Upper lobe of left lung (tissue), 4 donors: ENCODE measurements at regions not wholly inside any gene's neighbourhood (a gene's known extent, or its start where the extent isn't known, plus 50 kb on each side); places are given as distances from the start of the nearest gene placed in this dataset.

Experiments used
- CTCF ChIP-seq, 6 experiments: fragments of 450-650 bp in 4 of 6; fragments of 200-600 bp in 2 of 6; sonication (generic) in 2 of 6; IDR thresholded peaks; one replicate each; pipeline ENCODE4 v1.5.1; 2016 to 2019; ENCODE audit warnings: antibody characterized with exemption in 6 of 6
- EP300 ChIP-seq, 4 donors: sonication (generic); formaldehyde crosslinking; IDR thresholded peaks; one replicate each; pipeline ENCODE4 v1.5.1; 2017; ENCODE audit warnings: antibody characterized with exemption in 4 of 4, control low read depth in 2 of 4
- POLR2A ChIP-seq, 4 donors: fragments of 450-650 bp; IDR thresholded peaks; one replicate each; pipeline ENCODE4 v1.5.1; 2016 to 2017; ENCODE audit warnings: antibody characterized with exemption in 4 of 4, mild to moderate bottlenecking in 2 of 4
- POLR2AphosphoS5 ChIP-seq, 2 donors: sonication (generic); formaldehyde crosslinking; IDR thresholded peaks; one replicate each; pipeline ENCODE4 v1.5.1; 2017; ENCODE audit warnings: antibody characterized with exemption in 2 of 2

DNA sequence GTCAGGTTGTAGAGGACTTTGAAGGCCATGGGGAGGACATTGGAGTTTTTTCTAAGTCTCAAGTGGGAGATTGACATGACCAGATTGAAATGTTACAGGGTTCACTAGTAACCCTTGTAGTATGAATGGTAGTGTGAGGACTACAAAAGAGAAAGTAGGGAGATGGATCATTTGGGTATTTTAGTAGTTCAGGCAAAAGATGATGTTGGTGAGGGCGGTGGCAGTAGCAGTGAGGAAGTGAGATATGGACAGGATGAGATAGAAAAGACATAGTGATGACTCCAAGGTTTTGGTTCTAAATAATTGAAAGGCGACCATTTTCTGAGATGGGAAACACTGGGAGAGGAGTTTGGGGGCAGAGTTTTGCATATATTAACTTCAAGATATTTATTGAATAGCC is 94.2 kb upstream of the CNTN1 start:
- no peak for TF ChIP-seq EP300 (IDR thresholded peaks at IDR 0.05)
- TF ChIP-seq CTCF (IDR thresholded peaks at IDR 0.05), result no peak
- no peak for TF ChIP-seq POLR2A (IDR thresholded peaks at IDR 0.05)
- no peak for TF ChIP-seq POLR2AphosphoS5 (IDR thresholded peaks at IDR 0.05)
